Parathyroid adenoma (tissue), 2 donors: ENCODE measurements at regions not wholly inside any gene's neighbourhood (a gene's known extent, or its start where the extent isn't known, plus 50 kb on each side); places are given as distances from the start of the nearest gene placed in this dataset.

Source experiments
- H2AFZ ChIP-seq: fragments of 300-600 bp; sonication (generic); one replicate; pipeline ENCODE4 v1.7.0; 2017; ENCODE audit warnings: antibody characterized with exemption, mild to moderate bottlenecking
- H3K27ac ChIP-seq: fragments of 300-600 bp; sonication (generic); one replicate; pipeline ENCODE4 v1.7.0; 2017
- H3K27me3 ChIP-seq: fragments of 300-600 bp; sonication (generic); one replicate; pipeline ENCODE4 v1.7.0; 2017; ENCODE audit warnings: low read length; ENCODE audit not compliant: control insufficient read depth, insufficient read depth
- H3K36me3 ChIP-seq: fragments of 300-600 bp; sonication (generic); one replicate; pipeline ENCODE4 v1.7.0; 2017; ENCODE audit warnings: low read length; ENCODE audit not compliant: control insufficient read depth, insufficient read depth
- H3K4me1 ChIP-seq: fragments of 300-600 bp; sonication (generic); one replicate; pipeline ENCODE4 v1.7.0; 2017; ENCODE audit warnings: control low read depth
- H3K4me2 ChIP-seq: fragments of 300-600 bp; sonication (generic); one replicate; pipeline ENCODE4 v1.7.0; 2017; ENCODE audit warnings: low read length
- H3K4me3 ChIP-seq: fragments of 300-600 bp; sonication (generic); one replicate; pipeline ENCODE4 v1.7.0; 2017; ENCODE audit warnings: low read depth, low read length
- H3K79me2 ChIP-seq: fragments of 300-600 bp; sonication (generic); one replicate; pipeline ENCODE4 v1.7.0; 2017; ENCODE audit warnings: control low read depth
- H3K9ac ChIP-seq: fragments of 300-600 bp; sonication (generic); one replicate; pipeline ENCODE4 v1.7.0; 2017; ENCODE audit warnings: mild to moderate bottlenecking
- H3K9me3 ChIP-seq: fragments of 300-600 bp; sonication (generic); one replicate; pipeline ENCODE4 v1.7.0; 2017; ENCODE audit warnings: low read length; ENCODE audit not compliant: control insufficient read depth
- CTCF ChIP-seq: fragments of 300-600 bp; sonication (generic); IDR thresholded peaks from one replicate; pipeline ENCODE4 v1.7.0; 2017; ENCODE audit warnings: antibody characterized with exemption, mild to moderate bottlenecking
- donor health status: primary hyperparathyroidism.

- no peaks in the 10 kb centered on the region for H3K4me1 ChIP-seq
- no peak for TF ChIP-seq CTCF
- no peaks in the 10 kb centered on the region for H3K36me3 ChIP-seq
- H3K27me3 ChIP-seq, result no peaks in the 10 kb centered on the region
- no peaks in the 10 kb centered on the region for H3K79me2 ChIP-seq
- no peak overlapping the region for H3K9ac ChIP-seq
- no peak overlapping the region for H3K27ac ChIP-seq
- no peak overlapping the region for H3K4me3 ChIP-seq
- H2AFZ ChIP-seq, result no peak overlapping the region
- H3K4me2 ChIP-seq, result no peak overlapping the region
- H3K9me3 ChIP-seq, result no peaks in the 10 kb centered on the region
These were observed 341.8 kb downstream of the TMEM182 start for GRCh38 chr2:103103678-103104077.

DNA sequence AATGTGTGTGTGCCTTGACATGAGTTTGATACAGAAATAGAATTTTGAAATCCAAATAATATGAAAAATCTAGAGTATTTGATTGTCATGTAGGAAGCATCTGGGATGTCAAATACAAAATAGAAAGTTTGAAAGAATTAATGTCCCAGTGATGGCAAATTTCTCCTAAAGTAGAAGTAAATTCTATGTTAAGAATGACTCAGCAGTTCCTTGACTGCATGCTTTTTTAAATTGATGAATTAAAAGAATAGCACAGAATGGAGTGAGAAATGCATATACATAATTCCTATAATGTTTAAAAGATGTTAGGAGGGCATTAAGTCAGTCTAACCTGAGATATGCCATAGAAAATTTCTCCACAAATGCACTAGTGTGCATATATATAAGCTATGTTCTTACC is 357.5 kb downstream of the TMEM182 start:
- no peaks in the 10 kb centered on the region for H3K9me3 ChIP-seq
- H3K36me3 ChIP-seq, result no peaks in the 10 kb centered on the region
- no peak overlapping the region for H3K4me2 ChIP-seq
- H3K27me3 ChIP-seq, result no peaks in the 10 kb centered on the region
- no peak overlapping the region for H2AFZ ChIP-seq
- no peak overlapping the region for H3K9ac ChIP-seq
- no peak overlapping the region for H3K4me3 ChIP-seq
- no peak overlapping the region for H3K27ac ChIP-seq
- H3K79me2 ChIP-seq, result no peaks in the 10 kb centered on the region
- no peaks in the 10 kb centered on the region for H3K4me1 ChIP-seq
- no peak for TF ChIP-seq CTCF

DNA sequence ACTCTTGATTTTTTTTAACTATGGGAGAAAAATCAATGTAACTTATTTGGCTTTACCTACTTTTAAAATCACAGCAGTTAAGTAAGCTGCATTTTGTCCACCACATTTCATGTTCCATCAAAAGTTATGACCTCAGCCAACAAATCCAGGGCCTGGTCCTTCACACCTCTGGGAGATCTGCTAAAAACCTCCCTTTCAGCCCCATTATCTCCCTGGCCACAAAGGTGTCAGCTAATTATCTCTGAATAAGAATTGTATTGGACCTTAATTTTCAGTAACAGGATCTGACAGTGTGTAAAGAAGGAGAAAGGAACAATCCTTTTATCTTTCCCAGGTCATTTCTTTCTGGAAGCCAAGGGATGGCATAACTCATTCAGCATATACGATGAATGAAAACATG is 359.3 kb downstream of the TMEM182 start:
- Histone ChIP-seq H3K27me3 (no peaks in the 10 kb centered on the region), H3K79me2 (no peaks in the 10 kb centered on the region), H3K27ac (no peak overlapping the region), H3K4me3 (no peak overlapping the region), H3K9ac (no peak overlapping the region), H3K36me3 (no peaks in the 10 kb centered on the region), H3K4me1 (no peaks in the 10 kb centered on the region), H3K4me2 (no peak overlapping the region), H2AFZ (no peak overlapping the region), H3K9me3 (no peaks in the 10 kb centered on the region)
- no peak for TF ChIP-seq CTCF

DNA sequence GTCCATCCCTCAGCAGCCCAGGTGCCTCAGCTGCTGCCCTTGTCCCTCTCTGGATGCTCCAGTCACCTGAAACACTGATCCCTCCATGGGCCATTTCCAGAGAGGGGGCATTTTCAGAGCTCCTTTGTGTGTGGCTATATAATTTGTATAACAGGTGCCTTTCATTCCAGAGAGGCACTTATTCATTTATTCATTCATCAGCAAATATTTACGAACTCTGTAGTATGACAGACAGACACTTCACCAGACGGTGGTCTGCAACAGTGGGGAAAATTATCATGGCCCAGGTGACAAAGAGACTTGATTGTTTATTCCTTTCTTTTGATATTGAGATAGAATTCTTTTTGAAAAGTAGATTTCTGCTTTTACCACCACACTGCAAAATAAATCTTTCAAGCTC is 361.7 kb downstream of the TMEM182 start:
- H3K36me3 ChIP-seq, result no peaks in the 10 kb centered on the region
- no peaks in the 10 kb centered on the region for H3K79me2 ChIP-seq
- no peak overlapping the region for H3K4me2 ChIP-seq
- no peak overlapping the region for H3K27ac ChIP-seq
- H3K4me3 ChIP-seq, result no peak overlapping the region
- TF ChIP-seq CTCF, result no peak
- H3K9ac ChIP-seq, result no peak overlapping the region
- no peaks in the 10 kb centered on the region for H3K4me1 ChIP-seq
- H2AFZ ChIP-seq, result no peak overlapping the region
- no peaks in the 10 kb centered on the region for H3K9me3 ChIP-seq
- no peaks in the 10 kb centered on the region for H3K27me3 ChIP-seq

DNA sequence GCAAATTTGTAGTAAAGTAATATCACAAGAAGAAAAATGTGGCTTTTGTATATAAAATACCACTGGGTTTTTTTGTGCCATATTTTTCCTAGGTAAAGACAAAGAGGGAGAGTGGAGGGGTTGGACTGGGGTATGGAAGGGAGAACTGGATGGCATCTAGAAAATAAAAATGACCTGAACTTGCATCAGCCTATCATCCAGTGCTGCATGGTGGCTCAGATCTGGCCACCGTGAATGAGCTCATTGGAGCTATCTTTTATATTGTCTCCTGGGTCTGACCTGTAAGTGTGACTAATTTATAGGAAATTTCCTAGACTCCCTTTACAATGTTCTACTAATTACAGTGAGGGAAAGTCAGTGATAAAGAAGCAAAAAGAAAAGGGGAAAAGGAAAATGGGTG is 369.0 kb downstream of the TMEM182 start:
- Histone ChIP-seq H3K9me3 (no peaks in the 10 kb centered on the region), H3K27ac (no peak overlapping the region), H3K4me2 (no peak overlapping the region), H3K79me2 (no peaks in the 10 kb centered on the region), H2AFZ (no peak overlapping the region), H3K4me1 (no peaks in the 10 kb centered on the region), H3K27me3 (no peaks in the 10 kb centered on the region), H3K4me3 (no peak overlapping the region), H3K9ac (no peak overlapping the region), H3K36me3 (no peaks in the 10 kb centered on the region)
- no peak for TF ChIP-seq CTCF
